NCI-H69 (cell line): ENCODE measurements at regions not wholly inside any gene's neighbourhood (a gene's known extent, or its start where the extent isn't known, plus 50 kb on each side); places are given as distances from the start of the nearest gene placed in this dataset.
A peak's percentile ranks its signal among the peaks of the same experiment; 100 is the strongest.

Source experiments
- DNase-seq: peaks from one replicate; lab custom pipeline; 2025; lab: John Stamatoyannopoulos, UW

GRCh38 chr12:58981961-58982360 is 61.7 kb upstream of the LRIG3 start:
- DNase-seq = no peak

- DNase-seq = no peak
Measured at GRCh38 chr12:58980768-58981167, 60.5 kb upstream of the LRIG3 start.

- DNase-seq = no peak
Measured at GRCh38 chr12:58978717-58979116, 58.4 kb upstream of the LRIG3 start.

- no peak for DNase-seq
Measured at GRCh38 chr12:58977476-58977875, 57.2 kb upstream of the LRIG3 start.

- peak; percentile 23 for DNase-seq
Measured at GRCh38 chr12:58976146-58976545, 55.8 kb upstream of the LRIG3 start.
